SK-N-SH (cell line): ENCODE measurements at regions not wholly inside any gene's neighbourhood (a gene's known extent, or its start where the extent isn't known, plus 50 kb on each side); places are given as distances from the start of the nearest gene placed in this dataset.

Experiments
- CHD2 ChIP-seq: fragments of 150-350 bp; IDR thresholded peaks from 2 replicates; pipeline ENCODE4 v1.6.1; 2018; ENCODE audit warnings: low read length; ENCODE audit not compliant: partially characterized antibody
- CTCF ChIP-seq: fragments of 200-600 bp; sonication (generic); IDR thresholded peaks from 2 replicates; pipeline ENCODE4 v1.6.1; 2017; ENCODE audit warnings: antibody characterized with exemption, mild to moderate bottlenecking, moderate library complexity
- EZH2phosphoT487 ChIP-seq: fragments of 200-600 bp; sonication (generic); IDR thresholded peaks from 2 replicates; pipeline ENCODE4 v1.6.1; 2017; ENCODE audit warnings: low read depth, mixed run types, mild to moderate bottlenecking, antibody characterized with exemption, moderate library complexity, borderline replicate concordance
- FOXJ3 ChIP-seq: sonication (generic); formaldehyde crosslinking; IDR thresholded peaks from 2 replicates; pipeline ENCODE4 v1.5.1; 2020; ENCODE audit warnings: mild to moderate bottlenecking, missing genetic modification reagents
- GATA2 ChIP-seq: sonication (generic); formaldehyde crosslinking; IDR thresholded peaks from 2 replicates; pipeline ENCODE4 v1.5.0; 2020; ENCODE audit warnings: mild to moderate bottlenecking, missing genetic modification reagents
- MAX ChIP-seq: IDR thresholded peaks from 2 replicates; pipeline ENCODE4 v1.4.0; 2012; ENCODE audit warnings: low read depth
- NRF1 ChIP-seq: IDR thresholded peaks from 2 replicates; pipeline ENCODE4 v1.6.1; 2012; ENCODE audit warnings: low read depth, mild to moderate bottlenecking, low read length
- POLR2AphosphoS5 ChIP-seq: IDR thresholded peaks from 2 replicates; pipeline ENCODE4 v1.6.1; 2012; ENCODE audit warnings: low read depth, low read length
- RCOR1 ChIP-seq: fragments of 150-350 bp; IDR thresholded peaks from 2 replicates; pipeline ENCODE4 v1.6.1; 2017; ENCODE audit warnings: antibody characterized with exemption, low read length
- RFX5 ChIP-seq: IDR thresholded peaks from 2 replicates; pipeline ENCODE4 v1.6.1; 2012; ENCODE audit warnings: mild to moderate bottlenecking, improper control_type of control experiment, low read length
- TAF1 ChIP-seq: IDR thresholded peaks from 2 replicates; pipeline ENCODE4 v1.6.1; 2012; ENCODE audit warnings: low read depth, mild to moderate bottlenecking, low read length, moderate library complexity, borderline replicate concordance
- TEAD4 ChIP-seq: IDR thresholded peaks from 2 replicates; pipeline ENCODE4 v1.4.0; 2012; ENCODE audit warnings: mild to moderate bottlenecking, borderline replicate concordance; ENCODE audit not compliant: insufficient read depth
- USF2 ChIP-seq: fragments of 150-350 bp; IDR thresholded peaks from 2 replicates; pipeline ENCODE4 v1.6.1; 2017; ENCODE audit warnings: antibody characterized with exemption, low read length, low read depth, borderline replicate concordance
- YY1 ChIP-seq: IDR thresholded peaks from 2 replicates; pipeline ENCODE4 v1.4.0; 2012; ENCODE audit warnings: low read depth, mild to moderate bottlenecking

- no peak for TF ChIP-seq RFX5
- TF ChIP-seq CHD2 = no peak
- no peak for TF ChIP-seq YY1
- TF ChIP-seq FOXJ3 (CRISPR knock-in tag) = no peak
- no peak for TF ChIP-seq USF2
- no peak for TF ChIP-seq CTCF
- no peak for TF ChIP-seq TAF1
- no peak for TF ChIP-seq GATA2 (CRISPR knock-in tag)
- TF ChIP-seq MAX = no peak
- TF ChIP-seq NRF1 = no peak
- no peak for TF ChIP-seq TEAD4
- TF ChIP-seq POLR2AphosphoS5 = no peak
- TF ChIP-seq RCOR1 = no peak
- no peak for TF ChIP-seq EZH2phosphoT487
Observed at GRCh38 chr4:24150034-24150433, 260.2 kb upstream of the PPARGC1A start.
